ENCODE measurements at regions not wholly inside any gene's neighbourhood (a gene's known extent, or its start where the extent isn't known, plus 50 kb on each side); places are given as distances from the start of the nearest gene placed in this dataset.

DNA sequence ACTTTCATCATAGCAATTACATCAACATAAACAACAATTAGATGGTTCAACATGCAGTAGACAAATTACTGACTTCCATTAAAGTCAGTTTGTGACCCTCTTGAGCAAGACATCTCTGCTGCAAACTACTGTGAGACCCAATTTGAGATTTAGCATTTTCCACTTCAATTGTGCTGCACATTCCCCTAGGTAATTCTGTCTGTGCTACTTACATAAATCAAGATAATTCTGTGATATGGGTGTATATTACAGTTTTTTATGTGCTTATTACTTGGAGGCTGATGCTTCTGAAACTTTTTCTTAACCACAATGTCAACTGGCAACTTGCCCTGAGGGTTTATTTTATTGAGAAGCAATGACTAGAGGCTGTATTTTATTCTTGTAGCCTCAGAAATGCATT lies 1714.4 kb downstream of the OLFM4 start:
- TF ChIP-seq POLR2A (IDR thresholded peaks at IDR 0.05; ENCODE audit: low read depth) (no peak), EP300 (IDR thresholded peaks at IDR 0.05) (no peak)
- TF ChIP-seq, protein P1, sequence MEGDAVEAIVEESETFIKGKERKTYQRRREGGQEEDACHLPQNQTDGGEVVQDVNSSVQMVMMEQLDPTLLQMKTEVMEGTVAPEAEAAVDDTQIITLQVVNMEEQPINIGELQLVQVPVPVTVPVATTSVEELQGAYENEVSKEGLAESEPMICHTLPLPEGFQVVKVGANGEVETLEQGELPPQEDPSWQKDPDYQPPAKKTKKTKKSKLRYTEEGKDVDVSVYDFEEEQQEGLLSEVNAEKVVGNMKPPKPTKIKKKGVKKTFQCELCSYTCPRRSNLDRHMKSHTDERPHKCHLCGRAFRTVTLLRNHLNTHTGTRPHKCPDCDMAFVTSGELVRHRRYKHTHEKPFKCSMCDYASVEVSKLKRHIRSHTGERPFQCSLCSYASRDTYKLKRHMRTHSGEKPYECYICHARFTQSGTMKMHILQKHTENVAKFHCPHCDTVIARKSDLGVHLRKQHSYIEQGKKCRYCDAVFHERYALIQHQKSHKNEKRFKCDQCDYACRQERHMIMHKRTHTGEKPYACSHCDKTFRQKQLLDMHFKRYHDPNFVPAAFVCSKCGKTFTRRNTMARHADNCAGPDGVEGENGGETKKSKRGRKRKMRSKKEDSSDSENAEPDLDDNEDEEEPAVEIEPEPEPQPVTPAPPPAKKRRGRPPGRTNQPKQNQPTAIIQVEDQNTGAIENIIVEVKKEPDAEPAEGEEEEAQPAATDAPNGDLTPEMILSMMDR (IDR thresholded peaks at IDR 0.05), result no peak

Measured in esophagus muscularis mucosa (tissue), 4 donors.